ENCODE measurements at regions not wholly inside any gene's neighbourhood (a gene's known extent, or its start where the extent isn't known, plus 50 kb on each side); places are given as distances from the start of the nearest gene placed in this dataset.

- TF ChIP-seq POLR2A (IDR thresholded peaks at IDR 0.05) (no peak), CTCF (IDR thresholded peaks at IDR 0.05 in 4 of 5, conservative IDR thresholded peaks at IDR 0.05 in 1 of 5) (no peak)
These were observed 194.4 kb downstream of the TAF11L14 start for GRCh38 chr5:17828681-17829080.
